GM12873 (cell line): ENCODE measurements at regions not wholly inside any gene's neighbourhood (a gene's known extent, or its start where the extent isn't known, plus 50 kb on each side); places are given as distances from the start of the nearest gene placed in this dataset.

Experiments
- TF ChIP-seq, protein P1 (sequence below): IDR thresholded peaks from 2 replicates; pipeline ENCODE4 v1.5.1; 2012; ENCODE audit warnings: low read depth, mild to moderate bottlenecking, moderate library complexity, low read length, control low read depth; ENCODE audit not compliant: insufficient read depth; ENCODE audit errors: missing control alignments

DNA sequence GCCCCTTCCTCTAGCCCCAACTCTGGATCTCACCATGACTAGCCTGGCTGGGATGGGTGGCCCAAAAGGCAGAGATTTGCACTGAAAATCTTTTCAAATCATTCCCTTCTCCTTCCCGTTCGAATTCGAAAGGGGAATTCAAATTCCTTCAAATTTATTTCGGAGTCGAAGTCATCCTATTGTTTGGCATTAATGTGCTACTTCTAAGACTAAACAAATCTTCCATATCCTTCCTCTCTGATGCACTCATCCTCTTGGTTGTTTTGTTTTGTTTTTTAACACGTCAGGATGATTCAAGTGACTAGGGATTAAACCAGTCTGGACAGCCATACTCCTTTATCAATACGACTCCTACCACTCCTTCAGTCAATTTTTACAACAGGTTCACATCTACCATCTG lies 95.5 kb upstream of the SGIP1 start:
- TF ChIP-seq, protein P1, sequence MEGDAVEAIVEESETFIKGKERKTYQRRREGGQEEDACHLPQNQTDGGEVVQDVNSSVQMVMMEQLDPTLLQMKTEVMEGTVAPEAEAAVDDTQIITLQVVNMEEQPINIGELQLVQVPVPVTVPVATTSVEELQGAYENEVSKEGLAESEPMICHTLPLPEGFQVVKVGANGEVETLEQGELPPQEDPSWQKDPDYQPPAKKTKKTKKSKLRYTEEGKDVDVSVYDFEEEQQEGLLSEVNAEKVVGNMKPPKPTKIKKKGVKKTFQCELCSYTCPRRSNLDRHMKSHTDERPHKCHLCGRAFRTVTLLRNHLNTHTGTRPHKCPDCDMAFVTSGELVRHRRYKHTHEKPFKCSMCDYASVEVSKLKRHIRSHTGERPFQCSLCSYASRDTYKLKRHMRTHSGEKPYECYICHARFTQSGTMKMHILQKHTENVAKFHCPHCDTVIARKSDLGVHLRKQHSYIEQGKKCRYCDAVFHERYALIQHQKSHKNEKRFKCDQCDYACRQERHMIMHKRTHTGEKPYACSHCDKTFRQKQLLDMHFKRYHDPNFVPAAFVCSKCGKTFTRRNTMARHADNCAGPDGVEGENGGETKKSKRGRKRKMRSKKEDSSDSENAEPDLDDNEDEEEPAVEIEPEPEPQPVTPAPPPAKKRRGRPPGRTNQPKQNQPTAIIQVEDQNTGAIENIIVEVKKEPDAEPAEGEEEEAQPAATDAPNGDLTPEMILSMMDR, result no peak

GRCh38 chr1:66439031-66439740 lies 94.8 kb upstream of the SGIP1 start:
- TF ChIP-seq, protein P1, result no peak

- TF ChIP-seq, protein P1, result no peak
Observed at GRCh38 chr1:66443793-66444192, 90.2 kb upstream of the SGIP1 start.

- TF ChIP-seq, protein P1, result no peak
Observed at GRCh38 chr1:66444438-66445265, 89.3 kb upstream of the SGIP1 start.

DNA sequence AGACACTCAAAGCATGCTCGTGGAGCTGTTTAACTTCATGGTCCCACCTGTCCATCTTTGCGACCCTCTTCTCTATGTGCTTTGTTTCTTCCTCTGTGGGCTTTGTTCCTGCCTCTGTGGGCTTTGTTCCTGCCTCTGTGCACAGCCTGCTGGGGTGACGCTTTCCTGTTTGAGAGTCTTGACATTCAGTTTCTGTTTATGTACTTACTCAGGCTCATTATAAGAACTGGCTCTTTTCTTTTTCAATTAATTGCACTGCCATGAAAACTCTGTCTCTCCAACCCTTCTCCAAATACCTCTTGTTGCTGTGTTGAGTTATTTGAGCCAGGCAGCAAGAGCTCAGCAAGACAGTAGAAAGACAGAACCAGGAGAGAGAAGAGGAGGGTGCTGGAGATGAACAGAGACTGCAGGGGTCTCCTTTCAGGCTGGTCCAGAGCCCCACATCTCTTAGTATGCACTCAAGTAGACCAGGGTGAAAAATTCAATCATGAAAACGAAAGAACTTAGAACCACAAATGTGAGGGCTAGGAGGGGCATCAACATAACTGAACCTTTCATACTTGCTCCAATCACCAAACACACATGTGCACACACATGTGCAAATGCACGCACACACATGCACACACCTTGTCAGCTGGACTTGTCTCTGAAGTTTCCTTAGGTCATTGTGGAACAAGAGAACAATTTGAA lies 88.3 kb upstream of the SGIP1 start:
- TF ChIP-seq, protein P1, result no peak

DNA sequence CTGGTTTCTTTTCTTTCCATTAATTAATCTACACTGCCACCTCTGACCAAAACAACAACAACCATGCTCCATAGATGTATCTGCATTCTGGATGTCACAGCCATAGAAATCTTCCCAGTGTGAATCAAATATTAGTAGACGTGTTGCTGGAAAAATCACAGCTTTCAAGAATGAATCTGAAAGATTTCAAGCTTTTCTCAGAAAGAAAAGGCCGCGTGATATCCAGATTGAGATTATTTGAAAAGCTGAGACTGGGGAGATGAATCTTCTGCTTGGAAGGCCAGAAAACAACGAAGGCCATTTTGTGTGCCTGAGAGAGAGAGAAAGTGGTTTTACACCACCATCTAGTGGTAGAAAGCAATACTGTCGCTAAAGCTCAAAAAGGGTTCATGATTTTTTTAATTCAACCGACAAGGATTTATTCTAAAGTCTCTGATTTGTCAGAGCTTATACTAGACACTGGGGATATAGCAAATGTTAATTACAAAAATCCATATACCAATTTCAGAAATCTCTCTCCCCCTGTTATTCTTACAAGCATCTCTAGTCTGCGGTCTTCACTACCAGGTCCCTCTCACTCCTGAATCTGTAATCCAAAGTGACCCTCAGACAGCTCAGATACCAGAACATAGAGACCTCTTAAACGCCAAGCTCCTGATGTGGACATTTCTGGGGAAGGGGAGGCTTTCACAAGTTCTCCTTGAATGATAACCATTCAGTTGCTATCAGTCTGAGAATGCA lies 87.5 kb upstream of the SGIP1 start:
- TF ChIP-seq, protein P1, result peak; percentile 80

- TF ChIP-seq, protein P1, result no peak
Observed at GRCh38 chr1:66450043-66450514, 83.9 kb upstream of the SGIP1 start.
